RPMI8226 (cell line): ENCODE measurements at regions not wholly inside any gene's neighbourhood (a gene's known extent, or its start where the extent isn't known, plus 50 kb on each side); places are given as distances from the start of the nearest gene placed in this dataset.

Experiments
- DNase-seq: peaks from one replicate; pipeline ENCODE4 v3.0.0-alpha.2; 2015

- DNase-seq = no peak
Observed at GRCh38 chr13:99055735-99056134, 77.9 kb upstream of the DOCK9 start.

- no peak for DNase-seq
Observed at GRCh38 chr13:99056381-99057014, 78.6 kb upstream of the DOCK9 start.

GRCh38 chr13:99057310-99057975 lies 79.6 kb upstream of the DOCK9 start:
- no peak for DNase-seq

- DNase-seq = no peak
Observed at GRCh38 chr13:99058527-99059495, 80.9 kb upstream of the DOCK9 start.

- no peak for DNase-seq
Observed at GRCh38 chr13:99059498-99060075, 81.7 kb upstream of the DOCK9 start.

- DNase-seq = no peak
Observed at GRCh38 chr13:99061411-99061810, 83.5 kb upstream of the DOCK9 start.

- no peak for DNase-seq
Observed at GRCh38 chr13:99062593-99062992, 84.7 kb upstream of the DOCK9 start.

- DNase-seq = no peak
Observed at GRCh38 chr13:99063178-99063577, 85.3 kb upstream of the DOCK9 start.

- no peak for DNase-seq
Observed at GRCh38 chr13:99063952-99064351, 86.1 kb upstream of the DOCK9 start.

- no peak for DNase-seq
Observed at GRCh38 chr13:99064624-99065234, 86.9 kb upstream of the DOCK9 start.

GRCh38 chr13:99065235-99066015 lies 87.6 kb upstream of the DOCK9 start:
- DNase-seq = no peak

- DNase-seq = no peak
Observed at GRCh38 chr13:99066219-99066618, 88.4 kb upstream of the DOCK9 start.

- DNase-seq = no peak
Observed at GRCh38 chr13:99067159-99067985, 89.5 kb upstream of the DOCK9 start.

GRCh38 chr13:99071211-99071610 lies 93.3 kb upstream of the DOCK9 start:
- no peak for DNase-seq

- no peak for DNase-seq
Observed at GRCh38 chr13:99071666-99072065, 93.8 kb upstream of the DOCK9 start.

- DNase-seq = no peak
Observed at GRCh38 chr13:99072356-99072755, 94.5 kb upstream of the DOCK9 start.

GRCh38 chr13:99072941-99073340 lies 95.1 kb upstream of the DOCK9 start:
- no peak for DNase-seq

- DNase-seq = no peak
Observed at GRCh38 chr13:99074693-99075092, 96.8 kb upstream of the DOCK9 start.

GRCh38 chr13:99075268-99076191 lies 97.7 kb upstream of the DOCK9 start:
- DNase-seq = no peak
